ENCODE measurements at regions not wholly inside any gene's neighbourhood (a gene's known extent, or its start where the extent isn't known, plus 50 kb on each side); places are given as distances from the start of the nearest gene placed in this dataset.
"Not testable (repeated sequence)": the region's sequence is repeated elsewhere in the genome, so short reads cannot be mapped to it uniquely, and the experiment has no call there.

GRCh38 chr17:22268912-22269220, 576.5 kb downstream of the KCNJ18 start:
- DNase-seq (ENCODE audit: low read depth): no peak
- no peak for TF ChIP-seq CTCF (IDR thresholded peaks at IDR 0.05; ENCODE audit: control insufficient read depth, extremely low read depth, insufficient read depth)
- no peak overlapping the region for H3K4me3 ChIP-seq (ENCODE audit: low read depth, low read length)

- TF ChIP-seq CTCF (IDR thresholded peaks at IDR 0.05; ENCODE audit: control insufficient read depth, extremely low read depth, insufficient read depth): no peak
- DNase-seq (ENCODE audit: low read depth): no peak
- no peak overlapping the region for H3K4me3 ChIP-seq (ENCODE audit: low read depth, low read length)
Observed at GRCh38 chr17:22270381-22270780, 578.1 kb downstream of the KCNJ18 start.

- not testable (repeated sequence) for DNase-seq (ENCODE audit: low read depth); H3K4me3 ChIP-seq (ENCODE audit: low read depth, low read length)
Observed at GRCh38 chr17:22270809-22271208, 578.5 kb downstream of the KCNJ18 start.

GRCh38 chr17:22272363-22273146, 580.2 kb downstream of the KCNJ18 start:
- no peak for TF ChIP-seq CTCF (IDR thresholded peaks at IDR 0.05; ENCODE audit: control insufficient read depth, extremely low read depth, insufficient read depth)
- no peak for DNase-seq (ENCODE audit: low read depth)
- H3K4me3 ChIP-seq (ENCODE audit: low read depth, low read length): no peak overlapping the region

GRCh38 chr17:22273308-22273707, 581.0 kb downstream of the KCNJ18 start:
- no peak overlapping the region for H3K4me3 ChIP-seq (ENCODE audit: low read depth, low read length)
- no peak for DNase-seq (ENCODE audit: low read depth)
- TF ChIP-seq CTCF (IDR thresholded peaks at IDR 0.05; ENCODE audit: control insufficient read depth, extremely low read depth, insufficient read depth): no peak

GRCh38 chr17:22277595-22277994, 585.3 kb downstream of the KCNJ18 start:
- DNase-seq (ENCODE audit: low read depth): no peak
- no peak for TF ChIP-seq CTCF (IDR thresholded peaks at IDR 0.05; ENCODE audit: control insufficient read depth, extremely low read depth, insufficient read depth)

GRCh38 chr17:22278302-22279275, 586.3 kb downstream of the KCNJ18 start:
- no peak for TF ChIP-seq CTCF (IDR thresholded peaks at IDR 0.05; ENCODE audit: control insufficient read depth, extremely low read depth, insufficient read depth)
- no peak for DNase-seq (ENCODE audit: low read depth)
- H3K4me3 ChIP-seq (ENCODE audit: low read depth, low read length): no peak overlapping the region

More at GRCh38 chr17:22277595-22277994, 585.3 kb downstream of the KCNJ18 start:
- no peak overlapping the region for H3K4me3 ChIP-seq (ENCODE audit: low read depth, low read length)
